ENCODE measurements at regions not wholly inside any gene's neighbourhood (a gene's known extent, or its start where the extent isn't known, plus 50 kb on each side); places are given as distances from the start of the nearest gene placed in this dataset.
"Not testable (repeated sequence)": the region's sequence is repeated elsewhere in the genome, so short reads cannot be mapped to it uniquely, and the experiment has no call there.

DNA sequence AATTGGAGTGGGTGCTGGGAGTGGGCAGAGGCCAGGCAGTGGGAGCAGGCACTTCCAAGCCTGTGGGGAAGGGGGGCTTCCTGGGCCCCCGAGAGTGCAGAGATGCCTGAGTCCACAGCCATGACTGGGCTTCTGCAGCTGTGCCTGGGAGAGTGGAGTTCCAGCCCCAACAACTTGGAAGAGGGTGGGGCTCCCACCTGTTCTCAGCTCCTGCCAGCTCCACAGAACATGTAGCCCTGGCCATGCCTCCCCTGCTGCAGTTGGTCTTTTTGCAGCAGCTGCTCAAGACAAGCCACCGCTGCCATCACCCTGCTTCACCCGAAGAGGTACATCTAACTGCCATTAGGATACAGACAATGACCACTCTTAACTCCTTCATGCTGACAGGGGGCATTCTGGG is 1092.3 kb downstream of the KHDRBS2 start:
- intact Hi-C loops (cut with DNase I; ENCODE audit: low total_unique reads), result no loop called here
- 72 to 90% (median 83%) methylated on average over 2 to 3 of the region's 3 CpGs for WGBS, 5 donors
- no peak overlapping the region for H3K27ac ChIP-seq
- no peaks in the 10 kb centered on the region for H3K4me1 ChIP-seq
- no peak for DNase-seq
- no peak for TF ChIP-seq POLR2AphosphoS5 (IDR thresholded peaks at IDR 0.05)
- TF ChIP-seq POLR2A (IDR thresholded peaks at IDR 0.05), result no peak
- TF ChIP-seq, protein P1, sequence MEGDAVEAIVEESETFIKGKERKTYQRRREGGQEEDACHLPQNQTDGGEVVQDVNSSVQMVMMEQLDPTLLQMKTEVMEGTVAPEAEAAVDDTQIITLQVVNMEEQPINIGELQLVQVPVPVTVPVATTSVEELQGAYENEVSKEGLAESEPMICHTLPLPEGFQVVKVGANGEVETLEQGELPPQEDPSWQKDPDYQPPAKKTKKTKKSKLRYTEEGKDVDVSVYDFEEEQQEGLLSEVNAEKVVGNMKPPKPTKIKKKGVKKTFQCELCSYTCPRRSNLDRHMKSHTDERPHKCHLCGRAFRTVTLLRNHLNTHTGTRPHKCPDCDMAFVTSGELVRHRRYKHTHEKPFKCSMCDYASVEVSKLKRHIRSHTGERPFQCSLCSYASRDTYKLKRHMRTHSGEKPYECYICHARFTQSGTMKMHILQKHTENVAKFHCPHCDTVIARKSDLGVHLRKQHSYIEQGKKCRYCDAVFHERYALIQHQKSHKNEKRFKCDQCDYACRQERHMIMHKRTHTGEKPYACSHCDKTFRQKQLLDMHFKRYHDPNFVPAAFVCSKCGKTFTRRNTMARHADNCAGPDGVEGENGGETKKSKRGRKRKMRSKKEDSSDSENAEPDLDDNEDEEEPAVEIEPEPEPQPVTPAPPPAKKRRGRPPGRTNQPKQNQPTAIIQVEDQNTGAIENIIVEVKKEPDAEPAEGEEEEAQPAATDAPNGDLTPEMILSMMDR (IDR thresholded peaks at IDR 0.05 in 8 of 11, conservative IDR thresholded peaks at IDR 0.05 in 3 of 11), result no peak
- no peaks in the 10 kb centered on the region for H3K27me3 ChIP-seq (replicated peaks in 1 of 7)
- no peak overlapping the region for H3K4me3 ChIP-seq
- H3K36me3 ChIP-seq, result no peaks in the 10 kb centered on the region
- peaks cover 0 to 83% (median 33%) of the 10 kb centered on the region in 8 donors for H3K9me3 ChIP-seq

DNA sequence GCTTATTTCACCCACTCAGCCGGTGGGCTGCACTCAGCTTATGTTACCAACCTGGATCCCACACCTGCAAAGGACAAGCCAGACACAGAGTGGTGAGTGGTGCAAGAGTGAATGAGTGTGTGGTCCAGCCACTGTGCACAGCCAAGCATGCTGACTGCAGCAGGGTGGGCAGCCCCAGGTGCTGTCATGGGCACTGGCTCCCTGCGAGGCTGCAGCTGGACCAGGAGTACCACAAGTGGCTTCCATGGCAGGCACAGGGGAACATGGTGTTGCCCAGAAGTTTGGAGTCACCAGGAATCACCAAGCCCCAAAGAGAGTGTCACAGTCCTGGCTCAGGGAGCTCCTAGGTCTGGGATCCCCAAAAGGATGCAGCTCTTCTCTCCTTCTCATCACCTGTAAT is 1093.4 kb downstream of the KHDRBS2 start:
- H3K9me3 ChIP-seq, result peaks cover 0 to 76% (median 40%) of the 10 kb centered on the region in 8 donors
- no peak overlapping the region for H3K4me3 ChIP-seq
- H3K27me3 ChIP-seq (replicated peaks in 1 of 7), result no peaks in the 10 kb centered on the region
- intact Hi-C loops (cut with DNase I; ENCODE audit: low total_unique reads), result no loop called here
- TF ChIP-seq POLR2AphosphoS5 (IDR thresholded peaks at IDR 0.05) (no peak), POLR2A (IDR thresholded peaks at IDR 0.05) (no peak)
- TF ChIP-seq, protein P1 (IDR thresholded peaks at IDR 0.05 in 8 of 11, conservative IDR thresholded peaks at IDR 0.05 in 3 of 11), result no peak
- no peaks in the 10 kb centered on the region for H3K4me1 ChIP-seq
- 25 to 38% (median 31%) methylated on average over 2 of the region's 2 CpGs for WGBS, 5 donors
- H3K36me3 ChIP-seq, result no peaks in the 10 kb centered on the region
- H3K27ac ChIP-seq, result no peak overlapping the region
- DNase-seq, result no peak

DNA sequence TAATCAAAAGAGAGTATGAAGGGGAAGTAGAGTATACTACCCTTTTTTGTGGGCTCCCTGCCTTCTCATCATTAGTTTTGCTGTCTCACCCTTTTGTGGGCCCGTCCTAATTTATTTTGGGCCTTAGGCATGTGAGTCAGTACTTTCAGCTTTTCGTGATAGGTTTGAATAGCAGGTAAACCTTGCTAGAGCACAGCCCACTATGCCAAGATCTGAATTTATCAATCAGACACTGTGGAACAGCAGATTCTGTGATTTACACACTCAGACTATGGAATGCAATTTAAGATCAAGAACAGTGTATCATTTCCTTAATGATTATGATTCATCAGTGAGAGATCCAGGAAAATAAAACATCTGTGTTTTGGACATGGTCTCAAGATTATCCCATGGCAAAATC is 1117.1 kb downstream of the KHDRBS2 start:
- Histone ChIP-seq H3K27me3 (replicated peaks in 1 of 7) (no peaks in the 10 kb centered on the region), H3K36me3 (no peaks in the 10 kb centered on the region), H3K4me3 (no peak overlapping the region), H3K9me3 (peaks cover 0 to 36% (median 6%) of the 10 kb centered on the region in 8 donors), H3K27ac (no peak overlapping the region), H3K4me1 (no peaks in the 10 kb centered on the region)
- WGBS, 5 donors, result 74 to 88% (median 77%) methylated on average over 2 of the region's 2 CpGs
- TF ChIP-seq POLR2AphosphoS5 (IDR thresholded peaks at IDR 0.05), result no peak
- TF ChIP-seq, protein P1 (IDR thresholded peaks at IDR 0.05 in 8 of 11, conservative IDR thresholded peaks at IDR 0.05 in 3 of 11), result no peak
- no peak for TF ChIP-seq POLR2A (IDR thresholded peaks at IDR 0.05)
- intact Hi-C loops (cut with DNase I; ENCODE audit: low total_unique reads), result no loop called here
- DNase-seq, result no peak

DNA sequence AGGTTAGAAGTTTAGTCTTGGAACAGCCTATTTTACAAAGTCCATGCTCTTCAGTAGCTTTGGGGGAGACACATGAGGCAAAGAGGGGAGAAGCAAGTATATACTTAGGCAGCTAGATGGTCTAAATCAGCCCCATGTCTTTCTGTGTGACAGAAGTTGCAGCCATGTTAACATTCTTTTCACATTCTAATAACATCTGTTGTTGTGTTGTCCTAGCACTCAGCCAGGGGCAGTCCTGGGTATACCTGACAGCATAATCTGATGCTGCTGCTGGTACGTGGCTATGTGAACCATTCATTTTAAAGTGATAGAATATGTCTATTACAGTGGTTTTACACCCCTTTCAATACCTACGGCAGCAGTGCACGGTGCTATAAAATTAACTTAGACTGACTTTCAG is 1137.0 kb downstream of the KHDRBS2 start:
- H3K27ac ChIP-seq; H3K4me3 ChIP-seq; H3K27me3 ChIP-seq (replicated peaks in 1 of 7); DNase-seq; intact Hi-C loops (cut with DNase I; ENCODE audit: low total_unique reads); H3K36me3 ChIP-seq; H3K4me1 ChIP-seq: not testable (repeated sequence)
- H3K9me3 ChIP-seq, result peaks cover 0 to 16% (median 0%) of the 10 kb centered on the region in 8 donors
- 53 to 80% (median 73%) methylated on average over 3 of the region's 3 CpGs for WGBS, 5 donors

DNA sequence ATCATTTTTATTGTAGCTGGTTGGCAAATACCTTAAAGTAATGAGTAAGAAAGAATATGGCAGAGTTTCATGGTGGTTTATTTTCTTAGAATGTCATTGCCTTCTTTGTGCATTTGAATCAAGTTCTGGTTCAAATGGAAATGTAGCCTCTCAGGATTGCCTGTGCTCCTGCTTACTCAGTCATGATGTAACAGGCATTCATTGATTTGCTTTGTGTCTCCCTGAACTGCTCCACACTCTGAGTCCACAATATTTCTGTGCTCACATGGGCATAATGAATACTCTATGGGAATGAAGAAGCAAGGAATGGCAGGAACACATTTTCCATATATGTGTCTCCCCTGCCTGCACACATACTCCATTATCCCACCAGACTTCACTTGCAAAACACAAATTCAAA is 1143.8 kb downstream of the KHDRBS2 start:
- intact Hi-C loops (cut with DNase I; ENCODE audit: low total_unique reads); H3K4me1 ChIP-seq; H3K4me3 ChIP-seq; H3K9me3 ChIP-seq; DNase-seq; H3K27me3 ChIP-seq (replicated peaks in 1 of 7); H3K36me3 ChIP-seq; H3K27ac ChIP-seq: not testable (repeated sequence)

All from spleen (tissue), 11 donors.